HG03159 (cell line): ENCODE measurements at regions not wholly inside any gene's neighbourhood (a gene's known extent, or its start where the extent isn't known, plus 50 kb on each side); places are given as distances from the start of the nearest gene placed in this dataset.

Experiments used
- ATAC-seq: cut with Tn5 transposase; IDR thresholded peaks from one replicate; pipeline ENCODE4 v1.9.1; 2021; ENCODE audit warnings: mild to moderate bottlenecking, moderate library complexity; ENCODE audit not compliant: unreplicated experiment

DNA sequence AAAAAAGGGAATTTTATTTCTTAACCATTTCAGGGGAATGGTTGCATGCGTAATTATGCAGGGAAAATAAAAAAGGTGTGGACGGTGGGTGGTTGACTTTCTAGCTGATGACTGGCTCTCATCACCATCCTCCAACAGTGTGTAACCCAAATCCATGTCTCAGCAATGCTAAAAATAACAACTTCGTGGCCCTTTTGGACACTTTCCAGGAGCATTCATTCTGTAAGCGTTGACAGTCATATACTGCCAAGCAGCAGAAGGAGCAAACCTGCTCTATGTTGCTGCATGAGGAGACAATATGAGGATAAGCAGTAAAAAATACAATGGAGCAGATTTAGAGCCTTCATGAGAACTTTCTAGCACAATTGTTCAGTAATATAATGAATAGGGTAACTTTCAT is 189.1 kb downstream of the ANXA2 start:
- ATAC-seq: no peak

GRCh38 chr15:60212536-60212935 is 185.2 kb downstream of the ANXA2 start:
- ATAC-seq: no peak

- no peak for ATAC-seq
Observed at GRCh38 chr15:60213377-60214000, 184.3 kb downstream of the ANXA2 start.

- no peak for ATAC-seq
Observed at GRCh38 chr15:60214201-60214600, 183.6 kb downstream of the ANXA2 start.

GRCh38 chr15:60215225-60215963 is 182.4 kb downstream of the ANXA2 start:
- no peak for ATAC-seq

DNA sequence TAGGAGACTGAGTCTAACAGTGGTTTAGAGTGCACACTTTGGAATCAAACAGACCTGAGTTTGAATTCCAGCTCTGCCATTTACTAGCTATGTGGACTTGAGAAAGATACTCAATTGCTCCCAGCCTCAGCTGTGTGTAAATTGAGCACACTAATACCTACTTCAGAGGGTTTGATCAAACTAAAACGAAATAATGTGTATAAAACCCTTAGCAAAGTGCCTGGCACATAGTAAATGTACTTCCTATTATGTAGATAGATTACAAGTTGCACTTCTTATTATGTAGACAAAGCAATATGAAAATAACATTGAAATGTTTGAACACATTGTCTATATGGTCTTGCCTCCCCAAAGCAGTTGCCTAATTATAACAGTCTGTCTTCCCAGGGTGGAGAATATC is 180.6 kb downstream of the ANXA2 start:
- no peak for ATAC-seq

DNA sequence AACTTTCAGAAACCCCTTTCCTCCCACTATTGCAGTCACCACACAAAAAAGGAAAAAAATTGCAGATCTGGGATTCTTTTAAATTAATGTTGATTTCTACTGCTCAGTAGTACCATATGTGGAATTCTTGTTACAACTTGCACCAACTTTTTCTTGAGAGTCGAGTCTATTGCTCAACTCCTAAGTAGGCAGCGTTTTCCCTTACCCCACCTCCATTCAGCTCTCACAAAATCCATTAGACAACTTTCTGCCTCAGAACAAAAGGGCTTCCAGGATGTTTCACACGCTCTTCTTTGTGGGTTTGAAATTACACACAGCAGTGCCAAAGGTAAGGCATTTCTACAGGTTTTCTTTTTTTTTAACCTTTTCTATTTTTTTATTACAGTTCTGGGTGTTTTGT is 179.5 kb downstream of the ANXA2 start:
- no peak for ATAC-seq

DNA sequence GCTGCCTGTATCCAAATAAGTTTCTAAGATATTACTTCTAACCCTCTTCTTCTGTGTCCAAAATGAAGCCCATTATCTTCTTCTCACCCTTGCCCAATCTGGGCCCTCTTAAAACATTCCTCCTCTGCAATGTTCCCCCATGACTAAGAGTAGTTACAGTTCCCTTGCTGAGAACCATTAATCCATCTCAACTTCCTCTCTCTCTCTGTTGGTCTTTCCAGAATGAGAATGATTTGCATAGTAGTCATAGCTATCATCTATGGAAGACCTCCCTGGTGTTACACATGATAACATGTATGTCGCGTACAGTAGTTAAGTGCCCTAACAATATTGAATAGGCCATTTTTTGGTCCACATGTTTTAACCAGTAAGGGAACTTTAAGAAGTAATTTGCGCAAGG is 177.9 kb downstream of the ANXA2 start:
- ATAC-seq: no peak

DNA sequence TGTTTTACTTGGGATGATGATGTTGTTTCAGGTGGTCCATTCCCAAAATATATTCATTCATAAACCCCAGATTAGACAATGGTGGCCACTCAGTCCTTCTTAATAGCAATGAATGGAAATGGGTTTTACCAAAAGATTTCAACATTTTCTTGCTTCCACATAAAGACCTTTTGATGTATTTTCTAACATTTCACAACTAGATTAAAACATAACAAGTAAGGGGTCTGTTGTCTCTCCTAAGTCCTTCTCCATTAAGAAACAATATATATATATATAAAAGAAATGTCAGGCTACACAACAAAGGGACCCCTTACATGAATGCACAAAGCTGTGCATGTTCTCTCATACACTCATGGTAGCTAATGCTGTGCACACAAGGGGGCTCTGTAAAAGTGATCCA is 176.4 kb downstream of the ANXA2 start:
- no peak for ATAC-seq

DNA sequence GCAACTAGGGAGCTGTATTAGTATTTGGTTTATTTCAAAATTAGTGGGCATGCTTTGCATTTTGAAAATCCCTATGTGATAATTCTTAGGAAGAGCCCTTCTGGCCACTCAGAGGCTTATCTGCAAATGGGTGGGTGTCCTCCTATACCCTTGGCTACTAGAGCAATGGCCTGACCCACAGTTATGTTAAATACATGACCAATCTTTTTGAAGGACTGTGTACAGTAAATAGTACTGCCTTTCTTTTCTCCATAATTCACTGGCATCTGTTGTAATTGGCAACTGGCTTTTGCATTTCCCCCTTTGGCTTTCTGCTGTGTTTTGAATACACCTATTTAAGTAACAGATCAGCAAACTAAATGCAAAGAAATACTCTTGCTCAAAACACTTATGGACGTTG is 175.4 kb downstream of the ANXA2 start:
- ATAC-seq: no peak

DNA sequence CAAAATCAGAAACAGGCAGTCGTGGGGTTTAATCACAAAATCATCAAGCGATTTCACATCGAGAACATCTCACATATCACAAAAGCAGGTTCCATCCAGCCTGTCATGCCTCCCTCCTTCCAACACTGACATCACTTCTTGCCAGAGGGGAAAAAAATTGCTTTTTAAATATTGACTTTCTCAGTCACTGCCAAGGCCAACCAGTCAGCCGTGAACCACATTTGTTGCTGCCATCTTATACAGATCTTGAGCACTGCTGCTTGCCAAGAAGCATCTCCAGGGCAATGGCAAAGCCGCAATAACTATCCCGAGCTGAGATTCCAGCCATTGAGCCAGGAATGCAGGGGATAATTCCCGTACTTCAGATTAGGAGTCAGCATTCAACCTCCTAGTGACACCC is 174.6 kb downstream of the ANXA2 start:
- ATAC-seq: no peak

DNA sequence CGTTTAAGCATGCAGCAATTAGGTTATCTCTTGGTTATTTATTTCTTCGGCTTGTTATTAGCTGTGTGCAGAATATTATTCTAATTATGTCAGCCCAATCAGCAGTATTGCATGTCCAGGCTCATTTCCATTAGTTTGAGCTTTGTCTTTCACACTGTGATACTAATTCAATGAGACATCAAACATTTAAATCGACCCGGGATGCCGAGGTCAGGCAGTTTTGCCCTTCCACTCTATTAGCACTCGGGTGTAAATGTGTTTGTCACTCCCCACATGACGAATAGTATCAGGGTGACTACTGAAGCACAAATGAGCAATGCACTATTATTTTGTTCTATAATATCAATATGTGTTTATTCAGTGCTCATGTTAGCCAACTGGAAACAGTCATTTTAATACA is 170.9 kb downstream of the ANXA2 start:
- no peak for ATAC-seq

DNA sequence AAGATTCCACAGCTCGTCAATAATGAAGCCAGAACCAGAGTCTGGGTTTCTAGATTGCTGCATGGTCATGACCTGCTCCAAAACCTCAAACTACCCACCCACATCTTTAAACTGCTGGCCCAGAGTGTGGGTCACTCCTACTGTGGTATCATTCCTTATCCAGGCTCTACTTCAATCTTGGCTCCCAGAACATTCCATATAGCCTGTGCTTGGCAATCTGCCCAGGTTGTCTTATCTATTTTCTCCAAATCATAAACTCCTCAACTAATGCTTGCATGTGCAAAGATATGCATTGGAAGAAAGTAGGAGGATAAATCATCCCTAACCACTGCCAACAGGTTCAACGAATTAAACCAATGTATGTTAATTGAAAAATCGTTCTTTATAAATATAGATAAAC is 169.7 kb downstream of the ANXA2 start:
- no peak for ATAC-seq

- ATAC-seq: no peak
Observed at GRCh38 chr15:60228619-60229018, 169.2 kb downstream of the ANXA2 start.

GRCh38 chr15:60235951-60236710 is 161.7 kb downstream of the ANXA2 start:
- no peak for ATAC-seq

- ATAC-seq: no peak
Observed at GRCh38 chr15:60237446-60237845, 160.3 kb downstream of the ANXA2 start.

DNA sequence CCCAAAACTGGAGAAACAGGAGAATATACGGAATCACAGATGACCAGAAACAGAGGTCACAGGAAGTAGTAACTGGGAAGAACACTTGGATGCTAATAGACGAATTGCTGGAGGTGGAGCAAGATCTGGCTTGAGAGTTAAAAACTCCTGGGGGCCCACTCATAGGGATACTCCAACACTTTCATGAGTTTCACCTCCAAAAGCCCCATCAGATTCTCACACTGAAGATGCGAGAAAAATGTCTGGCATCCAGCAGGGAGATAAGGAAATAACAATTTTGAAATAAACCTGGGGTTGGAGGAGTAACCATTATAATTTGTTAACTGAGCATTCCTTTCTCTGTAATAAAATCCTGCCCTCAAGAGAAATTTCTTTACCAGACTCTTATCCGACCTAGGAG is 154.0 kb downstream of the ANXA2 start:
- ATAC-seq: no peak

GRCh38 chr15:60244813-60245212 is 153.0 kb downstream of the ANXA2 start:
- ATAC-seq: no peak

DNA sequence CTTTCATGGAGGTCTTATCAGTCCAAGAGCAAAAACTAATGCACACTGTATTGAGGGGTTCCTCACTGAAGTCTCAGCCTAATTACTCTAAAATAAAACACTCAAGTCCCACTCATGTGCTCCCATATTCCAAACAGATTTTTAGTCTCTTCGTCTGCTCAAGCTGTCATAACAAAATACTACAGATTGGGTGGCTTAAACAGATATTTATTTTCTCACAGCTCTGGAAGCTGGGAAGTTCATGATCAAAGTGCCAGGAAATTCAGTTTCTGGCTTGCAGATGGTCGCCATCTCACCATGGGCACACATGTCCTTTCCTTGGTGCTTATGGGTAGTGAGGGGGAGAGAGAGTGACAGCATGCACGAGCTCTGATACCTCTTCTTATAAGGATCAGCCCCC is 147.5 kb downstream of the ANXA2 start:
- no peak for ATAC-seq

GRCh38 chr15:60251300-60252070 is 146.3 kb downstream of the ANXA2 start:
- ATAC-seq: no peak

GRCh38 chr15:60254416-60254815 is 143.4 kb downstream of the ANXA2 start:
- ATAC-seq: no peak
